ENCODE measurements at regions not wholly inside any gene's neighbourhood (a gene's known extent, or its start where the extent isn't known, plus 50 kb on each side); places are given as distances from the start of the nearest gene placed in this dataset.
"Not testable (repeated sequence)": the region's sequence is repeated elsewhere in the genome, so short reads cannot be mapped to it uniquely, and the experiment has no call there.

DNA sequence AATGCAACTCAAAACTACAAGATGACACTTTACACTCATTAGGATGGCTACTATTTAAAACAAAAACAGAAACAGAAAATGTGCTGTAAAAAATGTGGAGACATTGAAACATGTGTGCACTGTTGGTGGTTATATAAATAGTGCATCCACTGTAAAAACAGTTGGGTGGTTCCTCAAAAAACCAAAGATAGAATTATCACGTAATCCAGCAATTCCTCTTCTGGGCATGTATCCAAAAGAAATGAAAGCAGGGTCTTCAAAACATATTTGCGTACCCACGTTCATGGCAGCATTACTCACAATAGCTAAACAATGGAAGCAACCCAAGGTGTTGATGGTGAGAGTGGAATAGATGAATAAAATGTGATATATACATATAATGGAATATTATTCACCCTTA lies 967.2 kb downstream of the TRAM1L1 start:
- intact Hi-C loops (cut with DNase I), result no loop called here
- ATAC-seq (ENCODE audit: poor library complexity), result no peak
- DNase-seq, result no peak

- DNase-seq; intact Hi-C loops (cut with DNase I): not testable (repeated sequence)
Measured at GRCh38 chr4:116112861-116113260, 972.5 kb downstream of the TRAM1L1 start.

GRCh38 chr4:116110713-116111112 lies 974.7 kb downstream of the TRAM1L1 start:
- intact Hi-C loops (cut with DNase I), result no loop called here
- ATAC-seq (ENCODE audit: poor library complexity), result no peak

More at GRCh38 chr4:116112861-116113260, 972.5 kb downstream of the TRAM1L1 start:
- ATAC-seq (ENCODE audit: poor library complexity), result not testable (repeated sequence)

DNA sequence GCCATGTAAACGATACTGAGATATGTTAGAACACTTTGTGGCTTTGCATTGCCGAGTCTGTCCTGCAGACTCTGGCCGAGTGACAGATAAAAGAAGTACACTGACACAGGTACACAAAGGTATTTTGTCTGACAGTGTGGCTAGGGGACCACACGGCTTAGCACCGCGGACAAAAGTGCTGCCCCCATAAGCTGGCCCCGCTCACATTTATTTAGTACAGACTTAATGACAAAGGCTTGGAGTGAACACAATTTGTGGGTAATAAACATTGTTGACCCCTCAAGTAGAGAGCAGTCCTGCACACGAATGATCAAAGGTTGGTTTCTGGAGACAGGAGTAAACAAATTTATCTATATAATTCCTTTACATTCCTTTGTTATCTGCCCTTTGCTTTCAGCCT lies 976.8 kb downstream of the TRAM1L1 start:
- intact Hi-C loops (cut with DNase I), result no loop called here
- ATAC-seq (ENCODE audit: poor library complexity), result no peak
- DNase-seq, result no peak

More at GRCh38 chr4:116110713-116111112, 974.7 kb downstream of the TRAM1L1 start:
- no peak for DNase-seq

DNA sequence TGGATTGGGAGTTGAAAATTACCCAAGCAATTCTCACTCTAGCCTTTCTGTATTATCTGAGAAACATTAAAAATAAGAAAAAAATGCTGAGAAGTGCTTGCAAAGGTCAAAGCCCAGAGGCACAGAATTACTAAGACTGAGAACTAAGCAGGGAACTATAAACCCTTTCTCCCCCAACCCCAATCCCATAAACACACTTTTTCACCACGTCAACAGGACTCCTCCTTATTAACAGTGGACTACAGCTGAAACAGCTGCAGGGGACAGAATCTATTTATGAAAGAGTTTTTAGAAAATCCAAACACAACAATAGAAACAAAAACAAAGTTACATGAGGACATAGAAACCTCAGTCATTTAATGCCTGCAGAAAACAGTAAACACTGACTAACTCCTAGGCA lies 984.1 kb downstream of the TRAM1L1 start:
- intact Hi-C loops (cut with DNase I), result no loop called here
- no peak for DNase-seq
- no peak for ATAC-seq (ENCODE audit: poor library complexity)

DNA sequence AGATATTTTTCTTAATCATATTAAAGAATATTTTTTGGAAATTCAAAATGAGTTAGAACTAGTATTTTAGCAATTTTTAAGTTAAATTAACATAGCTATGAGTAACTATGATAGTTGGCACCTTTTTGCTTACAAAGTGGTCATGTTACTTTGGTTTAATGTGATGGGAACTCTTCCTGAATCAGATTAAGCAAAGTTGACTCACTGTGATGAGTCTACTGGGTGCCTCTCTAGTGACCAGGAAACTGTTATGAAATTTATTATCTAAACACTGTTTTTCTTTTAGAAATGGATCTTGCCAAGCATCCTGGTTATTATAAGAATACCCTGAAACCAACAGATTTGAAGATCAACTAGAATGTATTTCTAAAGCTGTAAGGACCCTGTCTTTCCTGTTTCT lies 985.8 kb downstream of the TRAM1L1 start:
- intact Hi-C loops (cut with DNase I), result no loop called here
- no peak for ATAC-seq (ENCODE audit: poor library complexity)

DNA sequence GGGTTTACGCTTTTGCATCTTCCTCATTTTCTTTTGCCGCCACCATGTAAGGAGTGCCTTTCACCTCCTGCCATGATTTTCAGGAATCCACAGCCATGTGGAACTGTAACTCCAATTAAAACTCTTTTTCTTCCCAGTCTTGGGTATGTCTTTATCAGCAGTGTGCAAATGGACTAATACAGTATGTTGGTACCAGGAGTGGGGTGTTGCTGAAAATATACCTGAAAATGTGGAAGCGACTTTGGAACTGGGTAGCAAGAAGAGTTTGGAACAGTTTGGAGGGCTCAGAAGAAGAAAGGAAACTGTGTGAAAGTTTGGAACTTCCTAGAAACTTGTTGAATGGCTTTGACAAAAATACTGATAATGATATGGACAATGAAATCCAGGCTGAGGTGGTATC lies 983.9 kb upstream of the NDST4 start:
- ATAC-seq (ENCODE audit: poor library complexity); intact Hi-C loops (cut with DNase I); DNase-seq: not testable (repeated sequence)

More for the DNA sequence above, 985.8 kb downstream of the TRAM1L1 start:
- no peak for DNase-seq

GRCh38 chr4:116092961-116093360 lies 979.5 kb upstream of the NDST4 start:
- DNase-seq (no peak), ATAC-seq (ENCODE audit: poor library complexity) (no peak)
- intact Hi-C loops (cut with DNase I), result no loop called here

- DNase-seq (no peak), ATAC-seq (ENCODE audit: poor library complexity) (no peak)
- intact Hi-C loops (cut with DNase I), result no loop called here
Measured at GRCh38 chr4:116088771-116089170, 975.4 kb upstream of the NDST4 start.

DNA sequence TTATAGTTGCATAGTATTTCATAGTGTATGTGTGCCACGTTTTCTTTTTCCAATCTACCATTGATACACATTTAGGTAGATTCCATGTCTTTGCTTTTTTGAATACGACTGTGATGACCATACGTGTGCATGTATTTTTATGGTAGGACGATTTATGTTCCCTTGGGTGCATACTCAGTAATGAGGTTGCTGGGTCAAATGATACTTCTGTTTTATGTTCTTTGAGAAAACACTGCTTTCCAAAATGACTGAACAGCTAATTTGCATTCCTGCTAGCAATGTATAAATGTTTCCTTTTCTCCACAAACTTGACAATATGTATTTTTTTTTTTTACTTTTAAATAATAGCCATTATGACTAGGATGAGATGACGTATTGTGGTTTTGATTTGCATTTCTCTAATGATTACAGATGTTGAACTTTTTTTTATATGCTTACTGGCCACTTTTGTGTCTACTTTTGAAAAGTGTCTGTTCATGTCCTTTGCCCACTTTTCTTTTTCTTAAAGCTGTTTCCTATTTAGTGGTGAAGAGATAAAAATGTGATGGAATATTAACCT lies 969.5 kb upstream of the NDST4 start:
- DNase-seq (no peak), ATAC-seq (ENCODE audit: poor library complexity) (no peak)
- intact Hi-C loops (cut with DNase I), result no loop called here

DNA sequence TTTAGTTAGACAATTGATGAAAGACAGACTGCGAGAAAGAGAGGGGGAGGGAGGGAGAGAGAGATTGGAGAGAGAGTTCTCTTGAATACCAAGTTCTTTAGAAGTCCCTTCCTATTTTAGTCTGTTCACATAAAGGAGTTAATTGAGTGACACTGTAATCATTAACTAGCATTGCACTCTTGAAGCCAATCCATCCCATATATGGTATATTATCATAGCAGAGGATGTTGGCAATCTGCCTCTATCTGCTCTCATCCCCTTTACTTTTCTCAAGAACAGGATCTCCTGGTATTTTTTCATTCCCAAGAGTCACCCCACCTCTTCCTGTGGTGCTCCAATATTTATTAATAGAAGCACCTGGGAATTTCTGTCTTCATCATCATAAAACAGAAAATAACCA lies 959.6 kb upstream of the NDST4 start:
- DNase-seq (no peak), ATAC-seq (ENCODE audit: poor library complexity) (no peak)
- intact Hi-C loops (cut with DNase I), result no loop called here

GRCh38 chr4:116070283-116070682 lies 956.9 kb upstream of the NDST4 start:
- intact Hi-C loops (cut with DNase I), result no loop called here
- DNase-seq (no peak), ATAC-seq (ENCODE audit: poor library complexity) (no peak)

GRCh38 chr4:116066711-116067245 lies 953.4 kb upstream of the NDST4 start:
- intact Hi-C loops (cut with DNase I), result no loop called here
- DNase-seq (no peak), ATAC-seq (ENCODE audit: poor library complexity) (no peak)

- intact Hi-C loops (cut with DNase I), result no loop called here
- ATAC-seq (ENCODE audit: poor library complexity) (no peak), DNase-seq (no peak)
Measured at GRCh38 chr4:116064331-116064730, 950.9 kb upstream of the NDST4 start.

GRCh38 chr4:116059361-116059760 lies 945.9 kb upstream of the NDST4 start:
- ATAC-seq (ENCODE audit: poor library complexity), result no peak
- intact Hi-C loops (cut with DNase I), result no loop called here
- DNase-seq, result no peak

- intact Hi-C loops (cut with DNase I), result no loop called here
- ATAC-seq (ENCODE audit: poor library complexity), result no peak
- no peak for DNase-seq
Measured at GRCh38 chr4:116058129-116058528, 944.7 kb upstream of the NDST4 start.

GRCh38 chr4:116055857-116056827 lies 942.7 kb upstream of the NDST4 start:
- intact Hi-C loops (cut with DNase I), result no loop called here
- DNase-seq, result no peak
- ATAC-seq (ENCODE audit: poor library complexity), result no peak

DNA sequence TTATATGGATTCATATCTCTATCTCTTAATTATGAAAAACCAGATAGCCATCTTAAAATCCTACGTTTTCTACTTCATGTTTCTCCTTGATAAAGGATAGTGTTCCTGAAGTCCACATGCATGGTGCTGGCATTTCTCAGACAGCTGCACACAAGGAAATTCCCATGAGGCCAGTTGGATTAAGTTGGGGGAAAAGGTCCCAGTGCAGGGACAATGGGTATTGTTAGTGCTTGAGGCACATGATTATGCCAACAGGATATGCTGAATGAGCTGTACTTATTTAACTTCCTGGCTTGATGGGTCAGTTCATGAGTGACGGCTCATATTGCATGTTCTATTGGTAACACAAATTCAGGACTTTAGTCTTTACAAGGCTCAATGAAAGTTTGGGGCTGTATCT lies 913.9 kb upstream of the NDST4 start:
- DNase-seq (no peak), ATAC-seq (ENCODE audit: poor library complexity) (no peak)
- intact Hi-C loops (cut with DNase I), result no loop called here

- intact Hi-C loops (cut with DNase I), result no loop called here
- ATAC-seq (ENCODE audit: poor library complexity) (no peak), DNase-seq (no peak)
Measured at GRCh38 chr4:116024954-116025708, 911.7 kb upstream of the NDST4 start.

Data from Right ventricle myocardium superior (tissue), 1 donor.